Keratinocyte (primary cell): ENCODE measurements at regions not wholly inside any gene's neighbourhood (a gene's known extent, or its start where the extent isn't known, plus 50 kb on each side); places are given as distances from the start of the nearest gene placed in this dataset.
"Not testable (repeated sequence)": the region's sequence is repeated elsewhere in the genome, so short reads cannot be mapped to it uniquely, and the experiment has no call there.

ENCODE experiments used
- EZH2 ChIP-seq: IDR thresholded peaks from one replicate; pipeline ENCODE4 v1.6.1; 2012; ENCODE audit warnings: inconsistent platforms, mild to moderate bottlenecking, low read length, moderate library complexity
- TF ChIP-seq, protein P1 (sequence below), 3 experiments: IDR thresholded peaks in 1 of 3; conservative IDR thresholded peaks in 1 of 3; optimal IDR thresholded peaks in 1 of 3; 2 replicates in 2 of 3; 3 replicates in 1 of 3; pipeline versions ENCODE3 to v1.5.1; 2011; ENCODE audit warnings: low read length in 3 of 3, mild to moderate bottlenecking in 3 of 3, moderate library complexity in 2 of 3, control low read depth in 1 of 3, inconsistent platforms in 1 of 3; ENCODE audit not compliant: insufficient read depth in 2 of 3; ENCODE audit errors: extremely low read depth in 1 of 3

- TF ChIP-seq, protein P1, sequence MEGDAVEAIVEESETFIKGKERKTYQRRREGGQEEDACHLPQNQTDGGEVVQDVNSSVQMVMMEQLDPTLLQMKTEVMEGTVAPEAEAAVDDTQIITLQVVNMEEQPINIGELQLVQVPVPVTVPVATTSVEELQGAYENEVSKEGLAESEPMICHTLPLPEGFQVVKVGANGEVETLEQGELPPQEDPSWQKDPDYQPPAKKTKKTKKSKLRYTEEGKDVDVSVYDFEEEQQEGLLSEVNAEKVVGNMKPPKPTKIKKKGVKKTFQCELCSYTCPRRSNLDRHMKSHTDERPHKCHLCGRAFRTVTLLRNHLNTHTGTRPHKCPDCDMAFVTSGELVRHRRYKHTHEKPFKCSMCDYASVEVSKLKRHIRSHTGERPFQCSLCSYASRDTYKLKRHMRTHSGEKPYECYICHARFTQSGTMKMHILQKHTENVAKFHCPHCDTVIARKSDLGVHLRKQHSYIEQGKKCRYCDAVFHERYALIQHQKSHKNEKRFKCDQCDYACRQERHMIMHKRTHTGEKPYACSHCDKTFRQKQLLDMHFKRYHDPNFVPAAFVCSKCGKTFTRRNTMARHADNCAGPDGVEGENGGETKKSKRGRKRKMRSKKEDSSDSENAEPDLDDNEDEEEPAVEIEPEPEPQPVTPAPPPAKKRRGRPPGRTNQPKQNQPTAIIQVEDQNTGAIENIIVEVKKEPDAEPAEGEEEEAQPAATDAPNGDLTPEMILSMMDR (optimal IDR thresholded peaks at IDR 0.05 in 1 of 3, IDR thresholded peaks at IDR 0.05 in 1 of 3, conservative IDR thresholded peaks at IDR 0.05 in 1 of 3; ENCODE audit: extremely low read depth in 1 of 3, insufficient read depth in 2 of 3, low read length in 3 of 3), result not testable (repeated sequence)
- TF ChIP-seq EZH2, result not testable (repeated sequence)
Measured at GRCh38 chr1:193378451-193378850, 192.0 kb upstream of the B3GALT2 start.
